ENCODE measurements at regions not wholly inside any gene's neighbourhood (a gene's known extent, or its start where the extent isn't known, plus 50 kb on each side); places are given as distances from the start of the nearest gene placed in this dataset.
A peak's percentile ranks its signal among the peaks of the same experiment; 100 is the strongest.
"Not testable (repeated sequence)": the region's sequence is repeated elsewhere in the genome, so short reads cannot be mapped to it uniquely, and the experiment has no call there.

GRCh38 chr10:123270221-123270620 lies 116.0 kb downstream of the BUB3 start:
- no peak for DNase-seq (ENCODE audit: low read depth)

DNA sequence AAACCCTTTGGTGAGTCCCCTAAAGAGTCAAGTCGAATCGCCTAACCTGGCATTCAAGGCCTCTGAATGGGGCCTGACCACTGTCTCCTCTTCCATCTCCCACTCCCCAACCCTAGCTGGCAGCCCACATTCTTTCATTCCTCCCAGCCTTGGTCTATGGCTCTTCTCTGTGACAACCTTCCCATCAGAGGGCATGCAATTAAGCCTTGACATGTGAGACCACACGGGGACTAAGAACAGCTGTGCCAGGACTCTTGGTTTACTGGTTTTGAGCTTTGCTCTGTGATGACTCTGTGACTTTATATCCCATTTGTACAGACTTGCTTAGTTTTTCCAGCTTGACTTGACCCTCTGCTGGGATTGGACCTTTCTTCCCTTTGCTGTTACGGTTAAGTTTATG lies 116.6 kb downstream of the BUB3 start:
- DNase-seq (ENCODE audit: low read depth), result no peak

DNA sequence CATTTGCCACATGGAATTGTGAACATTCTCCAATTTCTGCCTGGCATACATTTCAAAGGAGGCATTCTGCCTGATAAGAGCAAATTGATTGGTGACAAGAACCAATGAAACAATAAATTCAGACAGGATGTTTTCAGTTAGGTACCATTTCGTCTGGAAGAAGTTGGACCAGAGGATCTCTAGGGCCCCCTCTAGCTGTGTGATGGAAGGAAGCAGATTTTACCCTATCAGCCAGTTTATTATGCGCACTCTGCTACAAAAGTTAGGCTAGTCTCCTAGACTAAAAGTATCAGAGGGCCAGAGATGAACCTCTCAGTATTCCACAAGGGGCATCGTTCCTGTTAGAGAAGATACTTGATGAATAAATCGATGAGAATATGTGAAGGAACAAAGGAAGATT lies 118.0 kb downstream of the BUB3 start:
- no peak for DNase-seq (ENCODE audit: low read depth)

GRCh38 chr10:123274306-123275135 lies 120.3 kb downstream of the BUB3 start:
- DNase-seq (ENCODE audit: low read depth), result no peak

DNA sequence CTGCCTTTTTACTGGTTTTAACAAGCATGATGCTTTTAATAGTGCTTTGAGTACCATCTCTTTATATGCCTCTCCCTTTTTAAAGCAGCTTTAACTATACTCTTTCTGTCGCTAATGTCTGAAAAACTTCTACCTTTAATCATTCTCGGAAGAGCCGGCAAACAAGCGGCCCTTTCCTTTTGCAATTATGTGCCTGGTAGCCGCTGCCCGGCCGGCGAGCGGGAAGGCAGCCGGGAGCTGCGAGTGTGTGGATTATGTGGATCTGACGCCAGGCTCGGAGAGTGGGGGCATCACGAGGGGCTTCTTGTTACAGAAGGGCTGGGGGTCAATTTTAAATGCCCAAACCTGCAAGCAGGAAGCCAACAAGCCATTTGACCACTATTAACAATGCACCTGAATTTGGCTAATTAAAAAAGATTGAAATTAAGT lies 120.9 kb downstream of the BUB3 start:
- no peak for DNase-seq (ENCODE audit: low read depth)

- no peak for DNase-seq (ENCODE audit: low read depth)
Measured at GRCh38 chr10:123278445-123278844, 124.2 kb downstream of the BUB3 start.

DNA sequence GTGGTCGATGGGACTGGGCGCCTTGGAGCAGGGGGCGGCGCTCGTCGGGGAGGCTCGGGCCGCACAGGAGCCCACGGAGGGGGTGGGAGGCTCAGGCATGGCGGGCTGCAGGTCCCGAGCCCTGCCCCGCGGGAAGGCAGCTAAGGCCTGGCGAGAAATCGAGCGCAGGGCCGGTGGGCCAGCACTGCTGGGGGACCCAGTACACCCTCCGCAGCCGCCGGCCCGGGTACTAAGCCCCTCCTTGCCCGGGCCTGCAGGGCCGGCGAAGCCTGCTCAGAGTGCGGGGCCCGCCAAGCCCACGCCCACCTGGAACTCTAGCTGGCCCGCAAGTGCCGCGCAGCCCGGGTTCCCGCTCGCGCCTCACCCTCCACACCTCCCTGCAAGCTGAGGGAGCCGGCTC lies 129.2 kb downstream of the BUB3 start:
- DNase-seq (ENCODE audit: low read depth), result not testable (repeated sequence)

DNA sequence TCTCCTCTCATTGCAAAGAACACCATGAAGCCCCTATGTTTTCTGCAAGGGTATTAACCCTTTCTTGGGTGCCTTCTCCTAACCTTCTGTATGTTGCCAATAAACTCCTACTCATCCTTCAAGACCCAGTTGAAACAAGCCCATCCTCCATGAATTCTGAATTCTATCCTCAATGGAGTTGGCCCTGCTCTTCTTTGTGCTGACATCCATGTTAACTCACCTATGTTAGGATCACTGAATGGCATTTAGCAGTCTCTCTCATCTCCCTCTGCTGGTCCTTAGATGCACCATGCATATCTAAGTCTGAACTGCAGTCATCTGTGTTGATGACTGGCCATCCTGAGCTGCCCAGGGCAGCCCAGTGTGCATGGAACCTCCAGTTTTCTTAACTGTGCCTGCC lies 129.8 kb downstream of the BUB3 start:
- no peak for DNase-seq (ENCODE audit: low read depth)

GRCh38 chr10:123287594-123288247 lies 133.5 kb downstream of the BUB3 start:
- DNase-seq (ENCODE audit: low read depth), result peak; percentile 25

DNA sequence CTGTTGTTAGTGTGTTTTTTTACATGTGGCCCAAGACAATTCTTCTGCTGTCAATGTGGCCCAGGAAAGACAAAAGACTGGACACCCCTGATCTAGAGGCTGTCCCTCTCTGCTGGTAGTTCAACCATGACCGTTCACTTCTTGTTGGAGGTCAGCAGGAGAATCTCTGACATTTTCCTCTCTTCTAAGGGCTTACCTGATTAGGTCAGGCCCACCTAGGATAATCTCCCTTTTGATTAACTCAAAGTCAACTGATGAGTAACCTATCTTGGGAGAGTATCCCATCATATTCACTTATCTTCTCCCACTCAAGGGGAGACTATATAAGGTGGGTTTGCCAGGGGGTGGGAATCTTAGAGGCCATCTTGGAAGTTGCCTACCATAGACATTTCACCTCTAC lies 135.2 kb downstream of the BUB3 start:
- DNase-seq (ENCODE audit: low read depth), result no peak

GRCh38 chr10:123294109-123294508 lies 139.9 kb downstream of the BUB3 start:
- DNase-seq (ENCODE audit: low read depth), result no peak

GRCh38 chr10:123294886-123295285 lies 140.7 kb downstream of the BUB3 start:
- no peak for DNase-seq (ENCODE audit: low read depth)

- DNase-seq (ENCODE audit: low read depth), result no peak
Measured at GRCh38 chr10:123295644-123296043, 141.4 kb downstream of the BUB3 start.

GRCh38 chr10:123297175-123297574 lies 143.0 kb downstream of the BUB3 start:
- DNase-seq (ENCODE audit: low read depth), result no peak

DNA sequence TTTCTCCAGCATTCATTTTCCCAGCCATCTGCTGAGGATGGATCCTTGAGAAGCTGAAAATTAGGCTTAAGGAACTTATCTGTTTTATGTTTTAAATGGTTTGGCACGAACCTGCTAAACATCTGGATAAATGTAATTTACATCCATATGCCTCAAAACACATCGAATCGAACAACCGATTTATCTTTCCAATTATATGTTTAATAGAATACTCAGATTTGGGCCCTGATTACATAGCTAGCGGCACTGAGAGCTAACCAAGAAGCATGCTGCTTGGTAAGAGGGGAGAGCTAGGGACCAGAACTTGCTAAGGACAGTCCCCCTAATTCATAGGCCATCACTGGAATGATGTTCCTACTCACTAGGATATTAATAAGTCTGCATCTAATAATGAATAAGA lies 144.4 kb downstream of the BUB3 start:
- DNase-seq (ENCODE audit: low read depth), result no peak

DNA sequence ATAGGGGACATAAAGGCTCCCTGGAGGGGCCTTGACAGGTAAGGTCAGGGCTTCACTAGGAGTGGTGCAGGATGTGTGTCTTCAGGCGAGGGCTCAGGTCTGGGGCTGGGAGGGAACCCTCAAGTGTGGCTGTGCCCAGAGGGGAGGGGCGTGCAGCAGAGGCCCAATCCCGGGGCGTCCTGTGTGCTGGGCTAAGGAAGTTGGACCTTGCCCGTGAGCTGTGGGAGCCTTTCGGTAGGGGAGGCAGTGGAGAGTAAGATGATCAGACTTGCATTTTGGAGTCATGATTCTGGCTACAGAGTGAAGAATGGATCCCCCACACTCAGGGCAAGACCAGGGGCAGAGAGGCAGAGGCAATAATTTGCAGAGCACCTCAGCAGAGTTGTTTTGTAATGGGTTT lies 145.4 kb downstream of the BUB3 start:
- DNase-seq (ENCODE audit: low read depth), result no peak

DNA sequence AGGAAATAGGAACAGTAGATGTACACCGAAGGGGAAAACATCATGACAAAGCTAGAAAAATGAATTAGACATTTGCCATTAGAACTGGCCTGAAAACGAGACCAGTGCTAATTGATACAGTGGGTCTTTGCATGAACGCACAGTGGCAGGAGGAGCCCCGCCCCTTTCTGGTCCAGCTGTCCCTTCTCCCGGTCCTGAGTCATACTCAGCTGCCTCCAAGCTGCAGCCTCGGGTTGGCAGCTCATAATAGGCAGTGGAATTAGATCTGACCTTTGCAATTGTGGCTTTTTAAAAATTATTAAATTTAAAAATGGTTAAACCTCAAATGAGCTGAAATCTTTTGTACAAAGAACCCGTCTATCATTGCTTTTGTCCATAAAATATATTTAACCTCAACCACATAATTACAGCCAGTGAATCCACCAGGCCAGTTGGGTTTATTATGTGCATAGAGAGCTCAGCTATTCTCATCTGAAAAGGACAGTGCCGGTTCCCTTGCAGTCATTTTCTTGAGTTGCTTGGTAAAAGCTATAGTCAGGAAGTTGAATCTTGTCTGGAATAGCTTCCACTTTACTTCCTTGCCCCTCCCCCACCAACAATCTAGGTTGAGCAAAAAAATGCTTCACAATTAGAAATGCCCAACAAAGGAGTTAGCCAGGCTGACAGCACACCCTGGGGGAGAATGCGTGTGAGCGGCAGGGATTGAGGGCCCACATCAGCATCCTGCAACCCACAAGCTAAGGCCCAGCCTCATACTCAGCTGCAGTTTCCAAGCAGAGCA lies 147.1 kb downstream of the BUB3 start:
- no peak for DNase-seq (ENCODE audit: low read depth)

GRCh38 chr10:123303581-123304337 lies 149.6 kb downstream of the BUB3 start:
- DNase-seq (ENCODE audit: low read depth), result no peak

DNA sequence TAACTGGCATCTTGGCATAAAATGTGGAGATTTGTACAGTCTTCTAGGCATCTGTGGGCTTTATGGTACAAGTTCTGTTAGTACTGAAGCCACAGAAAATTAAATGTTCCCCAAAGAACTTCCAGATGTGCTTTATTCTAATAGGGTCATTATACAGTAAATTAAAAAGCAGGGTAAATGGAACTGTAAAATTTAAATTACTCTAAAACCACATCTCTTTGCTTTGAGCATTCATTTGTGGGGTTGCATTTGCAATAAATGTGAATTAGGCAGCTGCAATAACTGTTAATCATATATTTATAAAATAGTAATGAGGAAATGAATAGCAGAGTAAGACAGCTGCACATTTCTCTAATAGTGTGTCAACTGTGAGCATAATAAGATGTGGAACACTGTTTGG lies 151.5 kb downstream of the BUB3 start:
- no peak for DNase-seq (ENCODE audit: low read depth)

DNA sequence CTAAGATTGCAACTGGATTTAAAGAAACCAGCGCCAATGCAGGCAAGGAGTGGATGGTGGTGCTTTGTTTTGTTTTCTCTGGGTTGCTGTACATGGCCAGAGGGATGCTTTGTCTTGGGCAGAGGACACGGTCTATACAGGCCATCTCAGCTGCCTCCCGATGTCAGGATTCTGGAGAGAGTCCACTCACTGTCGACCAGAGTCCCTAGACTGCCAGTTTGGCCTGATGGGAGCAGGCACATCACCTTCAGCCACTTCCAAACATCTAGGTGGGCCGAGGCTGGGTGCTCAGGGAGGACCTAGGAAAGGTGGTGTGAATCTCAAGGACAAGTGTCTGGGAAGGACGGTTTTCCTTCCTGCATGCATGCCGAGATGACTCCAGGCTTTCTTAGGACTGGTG lies 152.1 kb downstream of the BUB3 start:
- no peak for DNase-seq (ENCODE audit: low read depth)

DNA sequence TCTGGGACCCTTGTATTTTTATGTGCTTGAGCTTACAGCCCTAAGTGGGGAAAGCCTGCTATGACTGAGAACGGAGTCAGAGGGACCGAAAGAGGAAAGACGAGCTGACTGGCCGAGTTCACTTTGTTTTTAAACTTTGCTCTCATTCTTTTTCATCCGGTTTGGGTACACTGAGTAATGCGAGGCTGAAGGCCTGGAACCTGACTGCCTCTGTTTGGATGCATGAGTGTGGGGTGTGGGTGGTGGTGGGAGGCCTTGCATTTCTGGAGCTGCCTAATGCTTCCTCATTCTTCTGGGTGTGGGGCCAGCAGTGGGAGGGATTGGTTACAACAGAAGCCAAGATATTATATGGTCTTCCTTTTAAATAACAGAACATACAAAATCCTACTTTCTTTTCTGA lies 155.5 kb downstream of the BUB3 start:
- DNase-seq (ENCODE audit: low read depth), result no peak

- no peak for DNase-seq (ENCODE audit: low read depth)
Measured at GRCh38 chr10:123316776-123317175, 162.6 kb downstream of the BUB3 start.

Data from activated T-cell treated with anti-CD3 and anti-CD28 coated beads for 48 hours (primary cell).